ENCODE measurements at regions not wholly inside any gene's neighbourhood (a gene's known extent, or its start where the extent isn't known, plus 50 kb on each side); places are given as distances from the start of the nearest gene placed in this dataset.

- WGBS, 2 donors: 47 to 71% methylated on average over 2 of the region's 2 CpGs
- no peaks in the 10 kb centered on the region for H3K27me3 ChIP-seq (ENCODE audit: control insufficient read depth in 1 of 2, insufficient read depth in 2 of 2, low read length in 1 of 2)
- intact Hi-C loops (cut with DNase I): no loop called here
These were observed 707.8 kb upstream of the AMOT start for GRCh38 chrX:113548308-113549015.

GRCh38 chrX:113545040-113545439 lies 704.4 kb upstream of the AMOT start:
- no peak for DNase-seq
- intact Hi-C loops (cut with DNase I): no loop called here

More at GRCh38 chrX:113548308-113549015, 707.8 kb upstream of the AMOT start:
- Histone ChIP-seq H3K4me1 (ENCODE audit: control insufficient read depth in 1 of 2, insufficient read depth in 2 of 2, low read length in 2 of 2) (no peaks in the 10 kb centered on the region), H3K4me3 (ENCODE audit: low read length in 2 of 2) (no peak overlapping the region), H3K9me3 (ENCODE audit: control insufficient read depth, low read length) (no peaks in the 10 kb centered on the region), H3K36me3 (ENCODE audit: control insufficient read depth in 1 of 2, insufficient read depth in 2 of 2, low read length in 1 of 2) (no peaks in the 10 kb centered on the region), H3K27ac (ENCODE audit: low read depth in 1 of 2, low read length in 2 of 2) (no peak overlapping the region)
- no peak for DNase-seq
- ATAC-seq (ENCODE audit: low FRiP score): no peak

GRCh38 chrX:113539599-113540356 lies 699.1 kb upstream of the AMOT start:
- intact Hi-C loops (cut with DNase I): no loop called here
- no peaks in the 10 kb centered on the region for H3K9me3 ChIP-seq (ENCODE audit: control insufficient read depth, low read length)
- ATAC-seq (ENCODE audit: low FRiP score): no peak

More at GRCh38 chrX:113545040-113545439, 704.4 kb upstream of the AMOT start:
- H3K9me3 ChIP-seq (ENCODE audit: control insufficient read depth, low read length): no peaks in the 10 kb centered on the region
- no peaks in the 10 kb centered on the region for H3K27me3 ChIP-seq (ENCODE audit: control insufficient read depth in 1 of 2, insufficient read depth in 2 of 2, low read length in 1 of 2)
- H3K4me3 ChIP-seq (ENCODE audit: low read length in 2 of 2): no peak overlapping the region
- no peaks in the 10 kb centered on the region for H3K4me1 ChIP-seq (ENCODE audit: control insufficient read depth in 1 of 2, insufficient read depth in 2 of 2, low read length in 2 of 2)
- H3K36me3 ChIP-seq (ENCODE audit: control insufficient read depth in 1 of 2, insufficient read depth in 2 of 2, low read length in 1 of 2): no peaks in the 10 kb centered on the region
- H3K27ac ChIP-seq (ENCODE audit: low read depth in 1 of 2, low read length in 2 of 2): no peak overlapping the region
- ATAC-seq (ENCODE audit: low FRiP score): no peak
- WGBS, 2 donors: no CpG with 5 or more reads among the region's 1 CpG

DNA sequence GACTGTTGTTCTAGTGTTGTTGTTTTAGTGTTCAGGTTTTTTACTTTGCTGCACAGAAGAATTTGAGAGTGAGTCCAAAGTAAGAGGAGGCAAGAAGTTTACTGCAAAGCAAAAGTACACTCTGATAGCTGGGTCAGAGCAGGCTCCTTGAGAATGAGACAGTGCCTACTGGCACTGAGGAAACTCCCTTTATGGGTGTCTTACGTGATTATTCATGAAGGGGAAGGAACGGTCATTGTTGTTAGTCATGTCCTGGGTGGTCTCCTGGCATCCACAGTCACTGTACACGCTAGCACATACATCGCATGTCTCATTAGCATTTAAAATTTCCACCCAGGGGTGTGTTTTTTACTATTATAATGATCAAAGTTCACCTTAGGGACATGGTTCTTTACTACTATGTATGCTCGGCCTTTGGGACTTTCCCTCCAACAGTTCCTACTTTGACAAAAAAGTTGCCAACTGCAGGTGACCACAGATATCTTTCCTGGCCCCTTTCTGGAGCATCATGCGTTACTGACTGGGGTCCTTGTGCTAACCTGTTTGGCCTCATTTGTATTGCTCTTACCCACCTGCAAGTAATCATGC lies 688.9 kb upstream of the AMOT start:
- intact Hi-C loops (cut with DNase I): no loop called here
- Histone ChIP-seq H3K27me3 (ENCODE audit: control insufficient read depth in 1 of 2, insufficient read depth in 2 of 2, low read length in 1 of 2) (no peaks in the 10 kb centered on the region), H3K4me3 (ENCODE audit: low read length in 2 of 2) (no peak overlapping the region), H3K27ac (ENCODE audit: low read depth in 1 of 2, low read length in 2 of 2) (no peak overlapping the region), H3K4me1 (ENCODE audit: control insufficient read depth in 1 of 2, insufficient read depth in 2 of 2, low read length in 2 of 2) (no peaks in the 10 kb centered on the region), H3K9me3 (ENCODE audit: control insufficient read depth, low read length) (no peaks in the 10 kb centered on the region), H3K36me3 (ENCODE audit: control insufficient read depth in 1 of 2, insufficient read depth in 2 of 2, low read length in 1 of 2) (no peaks in the 10 kb centered on the region)
- DNase-seq (no peak), ATAC-seq (ENCODE audit: low FRiP score) (no peak)
- WGBS, 2 donors: 81 to 90% methylated on average over 6 of the region's 6 CpGs

More at GRCh38 chrX:113539599-113540356, 699.1 kb upstream of the AMOT start:
- Histone ChIP-seq H3K27ac (ENCODE audit: low read depth in 1 of 2, low read length in 2 of 2) (no peak overlapping the region), H3K36me3 (ENCODE audit: control insufficient read depth in 1 of 2, insufficient read depth in 2 of 2, low read length in 1 of 2) (no peaks in the 10 kb centered on the region), H3K27me3 (ENCODE audit: control insufficient read depth in 1 of 2, insufficient read depth in 2 of 2, low read length in 1 of 2) (no peaks in the 10 kb centered on the region), H3K4me1 (ENCODE audit: control insufficient read depth in 1 of 2, insufficient read depth in 2 of 2, low read length in 2 of 2) (no peaks in the 10 kb centered on the region), H3K4me3 (ENCODE audit: low read length in 2 of 2) (no peak overlapping the region)
- no peak for DNase-seq
- 81 to 88% methylated on average over 2 of the region's 2 CpGs for WGBS, 2 donors

DNA sequence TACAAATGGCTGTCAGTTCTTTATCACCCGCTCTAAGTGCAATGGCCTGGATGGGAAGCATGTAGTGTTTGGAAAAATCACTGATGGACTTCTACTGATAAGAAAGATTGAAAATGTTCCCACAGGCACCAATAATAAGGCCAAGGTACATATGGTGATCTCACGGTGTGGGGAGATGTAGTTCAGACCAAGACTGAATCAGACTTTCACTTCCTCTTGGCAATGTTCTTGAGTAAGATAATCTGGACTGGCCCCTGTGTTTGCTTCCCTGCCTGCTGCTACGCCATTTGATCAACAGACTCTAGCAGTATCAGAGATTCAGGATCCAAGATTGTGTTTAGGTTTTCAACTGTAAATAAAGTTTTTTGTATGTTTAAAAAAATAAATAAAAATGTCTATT lies 682.2 kb upstream of the AMOT start:
- ATAC-seq (ENCODE audit: low FRiP score): no peak
- Histone ChIP-seq H3K27me3 (ENCODE audit: control insufficient read depth in 1 of 2, insufficient read depth in 2 of 2, low read length in 1 of 2) (no peaks in the 10 kb centered on the region), H3K4me1 (ENCODE audit: control insufficient read depth in 1 of 2, insufficient read depth in 2 of 2, low read length in 2 of 2) (no peaks in the 10 kb centered on the region), H3K9me3 (ENCODE audit: control insufficient read depth, low read length) (no peaks in the 10 kb centered on the region), H3K4me3 (ENCODE audit: low read length in 2 of 2) (no peak overlapping the region), H3K36me3 (ENCODE audit: control insufficient read depth in 1 of 2, insufficient read depth in 2 of 2, low read length in 1 of 2) (no peaks in the 10 kb centered on the region), H3K27ac (ENCODE audit: low read depth in 1 of 2, low read length in 2 of 2) (no peak overlapping the region)
- DNase-seq: no peak
- intact Hi-C loops (cut with DNase I): no loop called here
- 33 to 46% methylated on average over 3 of the region's 3 CpGs for WGBS, 2 donors

DNA sequence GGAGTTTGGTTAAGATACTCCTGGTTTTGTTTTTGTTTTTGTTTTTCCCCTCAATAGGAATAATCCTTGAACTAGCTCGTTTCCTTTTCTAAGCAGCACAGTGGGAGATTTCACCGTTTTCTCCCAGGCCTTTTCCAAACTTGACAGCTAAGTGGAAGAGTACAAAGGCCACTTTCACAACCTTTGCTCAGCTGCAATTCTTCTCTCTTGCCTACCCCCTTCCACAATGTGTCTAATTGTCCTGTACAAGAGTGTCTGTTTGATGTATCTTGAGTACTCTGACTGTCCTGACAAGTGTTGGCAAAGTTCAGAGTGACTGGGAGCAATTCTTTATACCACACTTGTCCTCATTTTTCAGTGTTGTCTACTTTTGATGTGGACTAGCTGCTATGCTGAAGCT lies 674.3 kb upstream of the AMOT start:
- DNase-seq (no peak), ATAC-seq (ENCODE audit: low FRiP score) (no peak)
- Histone ChIP-seq H3K9me3 (ENCODE audit: control insufficient read depth, low read length) (no peaks in the 10 kb centered on the region), H3K36me3 (ENCODE audit: control insufficient read depth in 1 of 2, insufficient read depth in 2 of 2, low read length in 1 of 2) (no peaks in the 10 kb centered on the region), H3K4me3 (ENCODE audit: low read length in 2 of 2) (no peak overlapping the region), H3K4me1 (ENCODE audit: control insufficient read depth in 1 of 2, insufficient read depth in 2 of 2, low read length in 2 of 2) (no peaks in the 10 kb centered on the region), H3K27me3 (ENCODE audit: control insufficient read depth in 1 of 2, insufficient read depth in 2 of 2, low read length in 1 of 2) (no peaks in the 10 kb centered on the region), H3K27ac (ENCODE audit: low read depth in 1 of 2, low read length in 2 of 2) (no peak overlapping the region)
- intact Hi-C loops (cut with DNase I): no loop called here
- 19 to 50% methylated on average over 2 of the region's 2 CpGs for WGBS, 2 donors

DNA sequence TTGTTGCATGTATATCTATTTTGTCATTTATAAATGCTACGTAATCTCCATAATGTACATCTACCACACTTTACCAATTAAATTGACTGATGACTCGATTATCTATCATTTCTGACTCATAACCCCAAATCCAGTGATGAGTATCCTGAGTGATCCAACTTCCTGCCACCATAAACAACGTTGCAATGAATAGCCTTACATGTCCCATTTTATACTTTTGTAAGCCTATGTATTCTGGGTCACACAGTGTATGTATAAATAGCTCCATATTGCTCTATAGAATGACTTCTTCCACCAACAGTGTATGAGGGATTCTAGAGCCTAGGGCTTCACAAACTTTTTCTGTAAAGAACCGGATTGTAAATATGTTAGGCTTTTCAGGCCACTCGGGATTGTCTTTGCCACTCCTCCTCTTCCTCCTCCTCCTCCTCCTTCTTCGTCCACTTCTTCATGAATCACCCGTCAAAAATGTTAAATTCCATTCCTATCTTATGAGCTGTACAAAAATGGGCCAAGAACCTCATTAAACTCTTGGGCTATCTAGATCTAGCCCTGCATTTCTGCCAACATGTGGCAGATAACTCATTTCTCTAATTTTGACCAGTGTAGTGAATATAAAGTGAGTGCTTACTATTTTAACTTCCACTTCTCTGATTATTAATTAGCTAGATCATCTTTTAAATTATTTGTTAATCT lies 672.2 kb upstream of the AMOT start:
- 35 to 37% methylated on average over 7 of the region's 7 CpGs for whole genome bisulfite sequencing, 2 donors
- Histone ChIP-seq H3K27me3 (ENCODE audit: control insufficient read depth in 1 of 2, insufficient read depth in 2 of 2, low read length in 1 of 2) (no peaks in the 10 kb centered on the region), H3K36me3 (ENCODE audit: control insufficient read depth in 1 of 2, insufficient read depth in 2 of 2, low read length in 1 of 2) (no peaks in the 10 kb centered on the region), H3K9me3 (ENCODE audit: control insufficient read depth, low read length) (no peaks in the 10 kb centered on the region), H3K4me3 (ENCODE audit: low read length in 2 of 2) (no peak overlapping the region), H3K27ac (ENCODE audit: low read depth in 1 of 2, low read length in 2 of 2) (no peak overlapping the region), H3K4me1 (ENCODE audit: control insufficient read depth in 1 of 2, insufficient read depth in 2 of 2, low read length in 2 of 2) (no peaks in the 10 kb centered on the region)
- intact Hi-C loops (cut with DNase I): no loop called here
- ATAC-seq (ENCODE audit: low FRiP score) (no peak), DNase-seq (no peak)

GRCh38 chrX:113510586-113510985 lies 670.0 kb upstream of the AMOT start:
- Histone ChIP-seq H3K9me3 (ENCODE audit: control insufficient read depth, low read length) (no peaks in the 10 kb centered on the region), H3K4me1 (ENCODE audit: control insufficient read depth in 1 of 2, insufficient read depth in 2 of 2, low read length in 2 of 2) (no peaks in the 10 kb centered on the region), H3K36me3 (ENCODE audit: control insufficient read depth in 1 of 2, insufficient read depth in 2 of 2, low read length in 1 of 2) (no peaks in the 10 kb centered on the region), H3K27ac (ENCODE audit: low read depth in 1 of 2, low read length in 2 of 2) (no peak overlapping the region), H3K27me3 (ENCODE audit: control insufficient read depth in 1 of 2, insufficient read depth in 2 of 2, low read length in 1 of 2) (no peaks in the 10 kb centered on the region), H3K4me3 (ENCODE audit: low read length in 2 of 2) (no peak overlapping the region)
- intact Hi-C loops (cut with DNase I): no loop called here
- WGBS, 2 donors: 20 to 38% methylated on average over 1 of the region's 1 CpG
- DNase-seq: no peak
- ATAC-seq (ENCODE audit: low FRiP score): no peak
